NT2/D1 (cell line): ENCODE measurements at regions not wholly inside any gene's neighbourhood (a gene's known extent, or its start where the extent isn't known, plus 50 kb on each side); places are given as distances from the start of the nearest gene placed in this dataset.

ENCODE experiments used
- SUZ12 ChIP-seq: IDR thresholded peaks from 2 replicates; pipeline ENCODE4 v1.6.1; 2011; ENCODE audit not compliant: insufficient read length, insufficient read depth; ENCODE audit errors: extremely low read depth
- YY1 ChIP-seq: IDR thresholded peaks from 2 replicates; pipeline ENCODE4 v1.6.1; 2011; ENCODE audit not compliant: insufficient read length, insufficient read depth
- ZNF274 ChIP-seq: IDR thresholded peaks from 2 replicates; pipeline ENCODE4 v1.6.1; 2011; ENCODE audit warnings: mild to moderate bottlenecking, low read depth, low read length

GRCh38 chr1:95640746-95641145, 406.7 kb downstream of the RWDD3 start:
- TF ChIP-seq YY1 (no peak), SUZ12 (no peak), ZNF274 (no peak)
